ENCODE measurements at regions not wholly inside any gene's neighbourhood (a gene's known extent, or its start where the extent isn't known, plus 50 kb on each side); places are given as distances from the start of the nearest gene placed in this dataset.

DNA sequence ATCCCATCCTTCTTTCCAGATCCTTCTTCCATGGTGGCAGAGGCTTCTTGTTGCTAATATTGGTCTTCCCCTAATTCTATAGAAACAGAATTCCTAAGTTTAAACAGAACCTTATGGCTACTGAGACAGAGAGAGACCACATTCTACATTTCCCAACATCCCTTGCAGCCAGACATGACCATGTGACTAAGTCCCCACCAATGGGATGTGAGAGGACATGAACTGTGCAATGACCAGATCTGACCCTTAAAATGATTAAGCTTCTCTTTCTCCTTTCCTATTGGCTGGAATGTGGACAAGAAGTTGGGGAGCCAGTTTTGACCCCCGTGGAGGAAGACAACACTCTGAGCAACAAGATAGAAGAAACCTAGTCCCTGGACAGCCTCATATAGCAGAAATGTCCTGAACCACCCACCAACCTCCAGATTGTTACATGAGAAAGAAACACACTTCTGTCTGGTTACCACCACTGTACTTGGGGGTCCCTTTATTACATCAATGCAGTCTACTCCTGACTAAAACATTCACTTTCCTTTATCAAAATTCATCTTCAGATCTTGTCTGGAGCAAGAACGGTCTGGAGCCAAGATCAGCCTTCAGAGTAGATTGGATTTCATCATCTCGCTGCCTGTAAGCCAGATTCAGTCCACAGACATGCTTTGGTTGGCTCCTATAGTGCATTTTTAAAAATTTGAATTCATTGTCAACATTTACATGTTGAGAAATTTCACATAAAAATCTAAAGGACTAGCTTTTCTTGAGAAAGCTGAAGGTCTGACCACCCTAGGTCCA, 183.9 kb downstream of the SHQ1 start:
- no peak for TF ChIP-seq POLR2AphosphoS5 (IDR thresholded peaks at IDR 0.05)
- TF ChIP-seq, protein P1, sequence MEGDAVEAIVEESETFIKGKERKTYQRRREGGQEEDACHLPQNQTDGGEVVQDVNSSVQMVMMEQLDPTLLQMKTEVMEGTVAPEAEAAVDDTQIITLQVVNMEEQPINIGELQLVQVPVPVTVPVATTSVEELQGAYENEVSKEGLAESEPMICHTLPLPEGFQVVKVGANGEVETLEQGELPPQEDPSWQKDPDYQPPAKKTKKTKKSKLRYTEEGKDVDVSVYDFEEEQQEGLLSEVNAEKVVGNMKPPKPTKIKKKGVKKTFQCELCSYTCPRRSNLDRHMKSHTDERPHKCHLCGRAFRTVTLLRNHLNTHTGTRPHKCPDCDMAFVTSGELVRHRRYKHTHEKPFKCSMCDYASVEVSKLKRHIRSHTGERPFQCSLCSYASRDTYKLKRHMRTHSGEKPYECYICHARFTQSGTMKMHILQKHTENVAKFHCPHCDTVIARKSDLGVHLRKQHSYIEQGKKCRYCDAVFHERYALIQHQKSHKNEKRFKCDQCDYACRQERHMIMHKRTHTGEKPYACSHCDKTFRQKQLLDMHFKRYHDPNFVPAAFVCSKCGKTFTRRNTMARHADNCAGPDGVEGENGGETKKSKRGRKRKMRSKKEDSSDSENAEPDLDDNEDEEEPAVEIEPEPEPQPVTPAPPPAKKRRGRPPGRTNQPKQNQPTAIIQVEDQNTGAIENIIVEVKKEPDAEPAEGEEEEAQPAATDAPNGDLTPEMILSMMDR (IDR thresholded peaks at IDR 0.05), result no peak

Data from esophagus muscularis mucosa (tissue), 3 donors.